ENCODE measurements at regions not wholly inside any gene's neighbourhood (a gene's known extent, or its start where the extent isn't known, plus 50 kb on each side); places are given as distances from the start of the nearest gene placed in this dataset.

- TF ChIP-seq, protein P1, sequence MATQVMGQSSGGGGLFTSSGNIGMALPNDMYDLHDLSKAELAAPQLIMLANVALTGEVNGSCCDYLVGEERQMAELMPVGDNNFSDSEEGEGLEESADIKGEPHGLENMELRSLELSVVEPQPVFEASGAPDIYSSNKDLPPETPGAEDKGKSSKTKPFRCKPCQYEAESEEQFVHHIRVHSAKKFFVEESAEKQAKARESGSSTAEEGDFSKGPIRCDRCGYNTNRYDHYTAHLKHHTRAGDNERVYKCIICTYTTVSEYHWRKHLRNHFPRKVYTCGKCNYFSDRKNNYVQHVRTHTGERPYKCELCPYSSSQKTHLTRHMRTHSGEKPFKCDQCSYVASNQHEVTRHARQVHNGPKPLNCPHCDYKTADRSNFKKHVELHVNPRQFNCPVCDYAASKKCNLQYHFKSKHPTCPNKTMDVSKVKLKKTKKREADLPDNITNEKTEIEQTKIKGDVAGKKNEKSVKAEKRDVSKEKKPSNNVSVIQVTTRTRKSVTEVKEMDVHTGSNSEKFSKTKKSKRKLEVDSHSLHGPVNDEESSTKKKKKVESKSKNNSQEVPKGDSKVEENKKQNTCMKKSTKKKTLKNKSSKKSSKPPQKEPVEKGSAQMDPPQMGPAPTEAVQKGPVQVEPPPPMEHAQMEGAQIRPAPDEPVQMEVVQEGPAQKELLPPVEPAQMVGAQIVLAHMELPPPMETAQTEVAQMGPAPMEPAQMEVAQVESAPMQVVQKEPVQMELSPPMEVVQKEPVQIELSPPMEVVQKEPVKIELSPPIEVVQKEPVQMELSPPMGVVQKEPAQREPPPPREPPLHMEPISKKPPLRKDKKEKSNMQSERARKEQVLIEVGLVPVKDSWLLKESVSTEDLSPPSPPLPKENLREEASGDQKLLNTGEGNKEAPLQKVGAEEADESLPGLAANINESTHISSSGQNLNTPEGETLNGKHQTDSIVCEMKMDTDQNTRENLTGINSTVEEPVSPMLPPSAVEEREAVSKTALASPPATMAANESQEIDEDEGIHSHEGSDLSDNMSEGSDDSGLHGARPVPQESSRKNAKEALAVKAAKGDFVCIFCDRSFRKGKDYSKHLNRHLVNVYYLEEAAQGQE (IDR thresholded peaks at IDR 0.05; ENCODE audit: low read depth): no peak
- TF ChIP-seq, protein P2, sequence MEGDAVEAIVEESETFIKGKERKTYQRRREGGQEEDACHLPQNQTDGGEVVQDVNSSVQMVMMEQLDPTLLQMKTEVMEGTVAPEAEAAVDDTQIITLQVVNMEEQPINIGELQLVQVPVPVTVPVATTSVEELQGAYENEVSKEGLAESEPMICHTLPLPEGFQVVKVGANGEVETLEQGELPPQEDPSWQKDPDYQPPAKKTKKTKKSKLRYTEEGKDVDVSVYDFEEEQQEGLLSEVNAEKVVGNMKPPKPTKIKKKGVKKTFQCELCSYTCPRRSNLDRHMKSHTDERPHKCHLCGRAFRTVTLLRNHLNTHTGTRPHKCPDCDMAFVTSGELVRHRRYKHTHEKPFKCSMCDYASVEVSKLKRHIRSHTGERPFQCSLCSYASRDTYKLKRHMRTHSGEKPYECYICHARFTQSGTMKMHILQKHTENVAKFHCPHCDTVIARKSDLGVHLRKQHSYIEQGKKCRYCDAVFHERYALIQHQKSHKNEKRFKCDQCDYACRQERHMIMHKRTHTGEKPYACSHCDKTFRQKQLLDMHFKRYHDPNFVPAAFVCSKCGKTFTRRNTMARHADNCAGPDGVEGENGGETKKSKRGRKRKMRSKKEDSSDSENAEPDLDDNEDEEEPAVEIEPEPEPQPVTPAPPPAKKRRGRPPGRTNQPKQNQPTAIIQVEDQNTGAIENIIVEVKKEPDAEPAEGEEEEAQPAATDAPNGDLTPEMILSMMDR (IDR thresholded peaks at IDR 0.05 in 2 of 3, conservative IDR thresholded peaks at IDR 0.05 in 1 of 3; ENCODE audit: borderline replicate concordance in 1 of 3, insufficient read depth in 1 of 3, low read depth in 2 of 3, low read length in 2 of 3): no peak
- TF ChIP-seq POLR2AphosphoS5 (IDR thresholded peaks at IDR 0.05; ENCODE audit: low read depth, low read length) (no peak), EZH2phosphoT487 (IDR thresholded peaks at IDR 0.05; ENCODE audit: borderline replicate concordance) (no peak), SIN3A (IDR thresholded peaks at IDR 0.05; ENCODE audit: low read depth) (no peak), TCF7L2 (IDR thresholded peaks at IDR 0.05; ENCODE audit: borderline replicate concordance, extremely low read depth, insufficient read depth, insufficient read length) (no peak), POLR2A (IDR thresholded peaks at IDR 0.05; ENCODE audit: borderline replicate concordance, extremely low read depth, insufficient read depth, insufficient read length) (no peak)
These were observed 178.2 kb downstream of the IGLL1 start for GRCh38 chr22:23401910-23402274.
